SK-N-SH treated with all-trans-retinoic acid at 6 μM for 48 hours (cell line): ENCODE measurements at regions not wholly inside any gene's neighbourhood (a gene's known extent, or its start where the extent isn't known, plus 50 kb on each side); places are given as distances from the start of the nearest gene placed in this dataset.

Source experiments
- GLIS3 ChIP-seq: fragments of 250-450 bp; sonication (Bioruptor Pico); IDR thresholded peaks from 2 replicates; pipeline ENCODE4 v1.5.0; 2020; ENCODE audit warnings: mild to moderate bottlenecking, moderate library complexity
- ZNF70 ChIP-seq: fragments of 450-650 bp; formaldehyde crosslinking; IDR thresholded peaks from 2 replicates; pipeline ENCODE4 v1.5.0; 2020; ENCODE audit warnings: mild to moderate bottlenecking, moderate library complexity
- ZNF8 ChIP-seq: fragments of 450-650 bp; formaldehyde crosslinking; IDR thresholded peaks from 2 replicates; pipeline ENCODE4 v1.5.0; 2020; ENCODE audit warnings: mild to moderate bottlenecking, moderate library complexity
- TF ChIP-seq, protein P1 (sequence below): fragments of 250-450 bp; sonication (Bioruptor Pico); IDR thresholded peaks from 2 replicates; pipeline ENCODE4 v1.5.0; 2020; ENCODE audit warnings: mild to moderate bottlenecking, moderate library complexity
- TF ChIP-seq, protein P2 (sequence below): fragments of 250-450 bp; sonication (Bioruptor Pico); IDR thresholded peaks from 2 replicates; pipeline ENCODE4 v1.8.0; 2020; ENCODE audit warnings: mild to moderate bottlenecking, moderate library complexity, borderline replicate concordance

DNA sequence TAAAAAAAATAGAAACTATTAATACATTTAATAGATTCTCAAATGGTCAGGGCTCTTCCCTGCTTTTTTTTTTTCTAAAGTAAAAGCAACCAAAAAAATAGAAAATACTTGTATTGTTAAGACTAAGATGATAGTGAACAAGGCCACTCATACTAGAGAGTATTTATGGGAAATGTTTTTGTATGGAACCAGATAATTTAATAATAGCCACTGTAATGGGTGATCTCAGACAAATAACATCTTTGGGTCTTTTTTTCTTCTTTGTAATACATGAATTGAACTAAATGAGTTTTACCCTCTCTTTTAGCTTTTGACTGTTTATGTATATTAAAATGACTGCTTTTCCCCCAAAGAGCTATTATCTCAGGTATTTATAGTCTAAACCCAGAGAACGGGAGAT, 92.1 kb upstream of the ELOVL6 start:
- TF ChIP-seq, protein P1, sequence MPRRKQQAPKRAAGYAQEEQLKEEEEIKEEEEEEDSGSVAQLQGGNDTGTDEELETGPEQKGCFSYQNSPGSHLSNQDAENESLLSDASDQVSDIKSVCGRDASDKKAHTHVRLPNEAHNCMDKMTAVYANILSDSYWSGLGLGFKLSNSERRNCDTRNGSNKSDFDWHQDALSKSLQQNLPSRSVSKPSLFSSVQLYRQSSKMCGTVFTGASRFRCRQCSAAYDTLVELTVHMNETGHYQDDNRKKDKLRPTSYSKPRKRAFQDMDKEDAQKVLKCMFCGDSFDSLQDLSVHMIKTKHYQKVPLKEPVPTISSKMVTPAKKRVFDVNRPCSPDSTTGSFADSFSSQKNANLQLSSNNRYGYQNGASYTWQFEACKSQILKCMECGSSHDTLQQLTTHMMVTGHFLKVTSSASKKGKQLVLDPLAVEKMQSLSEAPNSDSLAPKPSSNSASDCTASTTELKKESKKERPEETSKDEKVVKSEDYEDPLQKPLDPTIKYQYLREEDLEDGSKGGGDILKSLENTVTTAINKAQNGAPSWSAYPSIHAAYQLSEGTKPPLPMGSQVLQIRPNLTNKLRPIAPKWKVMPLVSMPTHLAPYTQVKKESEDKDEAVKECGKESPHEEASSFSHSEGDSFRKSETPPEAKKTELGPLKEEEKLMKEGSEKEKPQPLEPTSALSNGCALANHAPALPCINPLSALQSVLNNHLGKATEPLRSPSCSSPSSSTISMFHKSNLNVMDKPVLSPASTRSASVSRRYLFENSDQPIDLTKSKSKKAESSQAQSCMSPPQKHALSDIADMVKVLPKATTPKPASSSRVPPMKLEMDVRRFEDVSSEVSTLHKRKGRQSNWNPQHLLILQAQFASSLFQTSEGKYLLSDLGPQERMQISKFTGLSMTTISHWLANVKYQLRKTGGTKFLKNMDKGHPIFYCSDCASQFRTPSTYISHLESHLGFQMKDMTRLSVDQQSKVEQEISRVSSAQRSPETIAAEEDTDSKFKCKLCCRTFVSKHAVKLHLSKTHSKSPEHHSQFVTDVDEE, result no peak
- TF ChIP-seq ZNF8 (CRISPR knock-in tag) (no peak), ZNF70 (CRISPR knock-in tag) (no peak), GLIS3 (no peak)
- TF ChIP-seq, protein P2, sequence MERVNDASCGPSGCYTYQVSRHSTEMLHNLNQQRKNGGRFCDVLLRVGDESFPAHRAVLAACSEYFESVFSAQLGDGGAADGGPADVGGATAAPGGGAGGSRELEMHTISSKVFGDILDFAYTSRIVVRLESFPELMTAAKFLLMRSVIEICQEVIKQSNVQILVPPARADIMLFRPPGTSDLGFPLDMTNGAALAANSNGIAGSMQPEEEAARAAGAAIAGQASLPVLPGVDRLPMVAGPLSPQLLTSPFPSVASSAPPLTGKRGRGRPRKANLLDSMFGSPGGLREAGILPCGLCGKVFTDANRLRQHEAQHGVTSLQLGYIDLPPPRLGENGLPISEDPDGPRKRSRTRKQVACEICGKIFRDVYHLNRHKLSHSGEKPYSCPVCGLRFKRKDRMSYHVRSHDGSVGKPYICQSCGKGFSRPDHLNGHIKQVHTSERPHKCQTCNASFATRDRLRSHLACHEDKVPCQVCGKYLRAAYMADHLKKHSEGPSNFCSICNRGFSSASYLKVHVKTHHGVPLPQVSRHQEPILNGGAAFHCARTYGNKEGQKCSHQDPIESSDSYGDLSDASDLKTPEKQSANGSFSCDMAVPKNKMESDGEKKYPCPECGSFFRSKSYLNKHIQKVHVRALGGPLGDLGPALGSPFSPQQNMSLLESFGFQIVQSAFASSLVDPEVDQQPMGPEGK (CRISPR knock-in tag), result no peak
